ENCODE measurements at regions not wholly inside any gene's neighbourhood (a gene's known extent, or its start where the extent isn't known, plus 50 kb on each side); places are given as distances from the start of the nearest gene placed in this dataset.
"Not testable (repeated sequence)": the region's sequence is repeated elsewhere in the genome, so short reads cannot be mapped to it uniquely, and the experiment has no call there.

DNA sequence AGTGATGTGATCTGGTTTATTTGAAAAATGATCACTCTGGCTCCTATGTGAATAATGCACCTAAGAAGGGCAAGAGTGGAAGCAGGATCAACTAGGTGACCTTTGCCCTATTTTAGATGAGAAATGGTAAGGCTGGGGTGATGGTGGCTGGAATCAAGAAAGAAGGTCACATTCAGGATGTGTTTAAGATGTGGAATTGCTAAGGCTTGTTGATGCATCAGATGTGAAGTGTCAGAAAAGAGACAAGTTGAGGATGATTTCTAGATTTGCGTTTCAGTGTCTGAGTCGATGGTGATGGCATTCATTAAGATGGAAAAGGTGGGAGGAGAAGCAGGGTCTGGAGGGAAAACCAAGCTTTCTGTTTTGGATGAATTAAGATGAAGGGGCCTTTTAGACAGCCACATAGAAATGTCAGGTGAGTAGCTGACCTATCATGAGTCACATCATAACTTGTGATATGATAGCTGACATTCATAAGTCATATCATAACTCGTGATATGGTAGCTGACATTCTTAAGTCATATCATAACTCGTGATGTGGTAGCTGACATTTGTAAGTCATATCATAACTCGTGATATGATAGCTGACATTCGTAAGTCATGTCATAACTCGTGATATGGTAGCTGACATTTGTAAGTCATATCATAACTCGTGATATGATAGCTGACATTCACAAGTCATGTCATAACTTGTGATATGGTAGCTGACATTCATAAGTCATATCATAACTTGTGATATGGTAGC is 101.2 kb upstream of the SEC11C start:
- no peak for DNase-seq

GRCh38 chr18:59039040-59039320 is 100.7 kb upstream of the SEC11C start:
- not testable (repeated sequence) for DNase-seq

DNA sequence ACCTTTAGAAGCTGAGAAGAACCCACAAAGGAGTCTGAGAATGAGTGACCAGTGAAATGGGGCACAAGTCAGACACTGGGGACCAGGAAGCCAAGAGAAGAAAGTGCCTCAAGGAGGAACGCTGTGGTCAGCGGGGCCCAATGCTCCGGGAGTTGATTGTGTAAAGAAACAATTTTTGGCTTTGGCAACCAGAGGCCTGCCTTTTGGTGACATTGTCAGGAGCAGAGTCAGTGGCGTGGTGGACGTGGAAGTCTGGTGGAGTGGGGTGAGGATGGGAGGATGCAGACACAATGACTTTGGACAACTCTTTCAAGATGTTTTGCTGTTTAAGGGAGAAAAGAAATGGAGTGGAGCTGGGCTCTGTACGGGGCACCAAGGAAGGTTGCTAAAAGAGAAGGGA is 100.2 kb upstream of the SEC11C start:
- no peak for DNase-seq

DNA sequence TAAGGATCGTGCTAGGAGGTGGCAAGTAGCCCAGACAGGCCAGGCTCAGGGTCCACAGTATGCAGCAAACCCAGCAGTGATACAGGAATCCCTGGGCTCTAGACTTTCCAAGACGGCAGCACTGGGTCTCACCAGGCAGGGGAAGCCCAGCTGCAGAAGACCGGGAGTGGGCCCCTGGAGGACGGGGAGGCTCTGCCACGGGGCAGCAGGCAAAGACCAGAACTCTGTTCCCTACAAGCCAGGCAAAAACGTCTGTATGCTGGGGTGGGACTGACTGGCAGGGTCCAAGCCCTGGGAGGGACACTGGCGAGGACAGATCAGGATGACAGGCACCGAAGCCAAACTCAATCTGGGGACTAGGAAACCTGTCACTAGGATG is 98.9 kb upstream of the SEC11C start:
- DNase-seq, result no peak

GRCh38 chr18:59041296-59041695 is 98.4 kb upstream of the SEC11C start:
- DNase-seq, result no peak

- no peak for DNase-seq
Measured at GRCh38 chr18:59041819-59042815, 97.6 kb upstream of the SEC11C start.

- no peak for DNase-seq
Measured at GRCh38 chr18:59044855-59045254, 94.8 kb upstream of the SEC11C start.

DNA sequence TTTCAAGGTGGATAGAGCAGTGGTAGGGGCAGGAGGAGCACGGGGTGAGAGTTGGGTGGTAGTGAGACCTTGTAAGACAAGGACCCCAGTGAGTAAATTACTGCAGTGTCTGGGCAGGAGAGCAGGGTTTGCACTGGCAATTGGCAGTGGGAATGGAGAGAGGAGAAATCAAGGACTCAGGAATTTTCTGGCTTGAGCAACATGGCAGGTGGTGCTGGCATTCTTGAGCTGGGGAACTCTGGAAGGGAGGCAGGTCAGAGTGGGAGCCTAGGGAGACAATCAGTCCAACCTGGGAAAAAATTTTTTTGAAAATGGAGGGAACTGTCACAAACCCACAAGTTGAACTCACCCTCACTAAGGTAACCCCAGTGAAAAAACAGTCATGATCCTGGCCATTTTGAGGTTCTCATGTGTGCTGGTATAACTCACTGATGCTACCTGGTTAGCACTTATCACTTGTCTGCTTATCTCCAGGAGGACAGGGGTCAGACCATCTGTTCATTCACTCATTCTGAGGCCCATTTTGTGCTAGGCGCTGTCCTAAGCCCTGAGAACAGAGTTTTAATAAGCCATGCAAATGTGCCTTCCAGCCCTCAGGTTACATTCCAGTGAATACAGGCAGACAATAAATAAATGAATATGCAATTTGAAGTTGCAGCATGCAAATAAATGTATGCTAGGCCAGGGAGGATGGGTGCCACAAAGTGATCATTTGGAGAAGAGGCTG is 92.2 kb upstream of the SEC11C start:
- no peak for DNase-seq

GRCh38 chr18:59048048-59048363 is 91.7 kb upstream of the SEC11C start:
- no peak for DNase-seq

DNA sequence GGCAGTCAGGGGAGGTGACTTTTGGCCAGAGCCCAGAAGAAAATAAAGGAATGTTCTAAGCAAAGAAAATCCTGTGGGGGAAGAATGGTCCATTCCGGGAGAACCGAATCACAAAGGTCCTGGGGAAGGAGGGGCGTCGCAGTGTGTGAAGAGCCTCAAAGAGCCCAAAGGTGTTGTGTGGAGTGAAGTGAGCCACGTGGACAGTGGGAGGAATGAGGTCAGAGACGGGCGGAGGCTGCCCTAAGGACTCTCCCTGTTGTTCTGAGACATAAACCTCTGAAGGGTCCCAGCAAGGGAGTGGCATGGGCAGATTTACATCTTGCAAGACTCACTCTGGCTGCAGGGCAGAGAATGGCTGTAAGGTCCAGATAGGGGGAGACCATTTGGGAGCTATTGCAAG is 91.3 kb upstream of the SEC11C start:
- no peak for DNase-seq

- no peak for DNase-seq
Measured at GRCh38 chr18:59049721-59050660, 89.7 kb upstream of the SEC11C start.

GRCh38 chr18:59050661-59051057 is 89.0 kb upstream of the SEC11C start:
- no peak for DNase-seq

GRCh38 chr18:59051470-59052165 is 88.1 kb upstream of the SEC11C start:
- no peak for DNase-seq

GRCh38 chr18:59052965-59053820 is 86.5 kb upstream of the SEC11C start:
- DNase-seq, result no peak

DNA sequence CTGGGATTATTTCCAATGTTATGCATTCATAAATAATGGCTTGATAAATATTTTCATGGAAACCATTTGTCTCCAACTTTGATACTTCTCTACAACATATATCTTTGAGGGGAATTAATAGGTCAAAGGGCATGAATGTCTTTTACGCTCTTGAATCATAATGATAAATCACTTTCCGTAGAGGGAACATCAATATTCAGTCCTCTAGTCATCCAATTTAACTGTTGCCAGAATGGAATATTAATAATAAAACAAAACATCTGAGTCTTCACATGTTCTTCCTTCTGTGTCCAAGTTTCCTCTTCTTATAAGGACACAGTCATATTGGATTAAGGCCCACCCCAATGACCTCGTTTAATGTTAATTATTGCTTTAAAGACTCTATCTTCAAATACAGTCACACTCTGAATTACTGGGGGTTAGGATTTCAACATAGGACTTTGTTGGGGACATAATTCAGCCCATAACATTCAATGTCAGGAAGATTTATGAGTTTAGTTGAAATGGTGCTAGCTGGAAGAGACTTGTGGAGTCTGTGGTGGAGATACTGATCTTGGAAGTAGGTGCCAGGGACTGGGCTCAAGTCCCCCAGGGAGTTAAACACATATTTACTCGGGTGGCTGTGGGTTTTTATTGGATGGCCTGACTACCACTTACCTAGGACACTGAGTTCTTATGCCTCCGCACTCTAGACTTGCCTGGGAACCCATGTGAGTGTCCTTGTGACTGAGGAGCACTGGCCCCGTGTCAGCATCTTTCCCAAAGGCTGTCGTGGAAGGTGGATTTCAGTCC is 85.0 kb upstream of the SEC11C start:
- DNase-seq, result no peak

GRCh38 chr18:59055345-59056032 is 84.2 kb upstream of the SEC11C start:
- no peak for DNase-seq

DNA sequence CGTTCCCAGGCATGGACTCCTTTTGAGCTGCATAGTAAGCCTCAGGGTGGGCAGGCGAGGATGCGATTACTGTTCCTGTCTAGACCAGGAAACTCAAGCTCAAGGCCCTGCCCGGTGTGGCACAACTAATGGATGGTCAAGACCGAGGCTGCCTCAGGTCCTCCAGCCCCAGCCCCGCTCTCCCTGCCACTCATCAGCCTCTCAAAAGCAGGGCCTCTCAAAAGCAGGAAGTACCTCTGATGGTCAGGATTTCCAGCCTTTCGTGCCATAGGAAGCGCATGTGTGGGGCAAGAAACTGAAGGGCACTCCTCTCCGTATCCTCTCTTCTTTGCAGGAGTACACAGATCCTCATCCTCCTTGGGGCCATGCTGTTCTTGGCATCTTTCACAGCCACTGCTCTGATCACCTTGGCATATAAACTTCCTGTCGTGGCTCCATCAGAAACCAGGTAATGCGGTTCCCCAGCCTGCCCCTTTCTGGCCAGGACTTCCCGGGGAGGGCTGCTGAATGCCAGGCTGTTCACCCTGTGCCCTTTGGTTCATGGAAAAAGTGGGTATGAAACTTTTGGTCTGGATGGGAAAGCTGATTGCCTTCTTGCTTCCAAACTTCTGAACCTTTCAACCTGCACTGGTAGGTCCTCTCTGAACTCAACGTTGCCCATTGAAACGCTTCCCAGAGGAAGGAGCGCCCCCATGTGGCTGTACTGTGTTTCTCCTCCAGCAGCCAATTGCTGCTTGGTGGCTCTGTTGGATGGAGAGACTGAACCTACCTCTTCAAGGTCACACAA is 82.8 kb upstream of the SEC11C start:
- DNase-seq, result no peak

DNA sequence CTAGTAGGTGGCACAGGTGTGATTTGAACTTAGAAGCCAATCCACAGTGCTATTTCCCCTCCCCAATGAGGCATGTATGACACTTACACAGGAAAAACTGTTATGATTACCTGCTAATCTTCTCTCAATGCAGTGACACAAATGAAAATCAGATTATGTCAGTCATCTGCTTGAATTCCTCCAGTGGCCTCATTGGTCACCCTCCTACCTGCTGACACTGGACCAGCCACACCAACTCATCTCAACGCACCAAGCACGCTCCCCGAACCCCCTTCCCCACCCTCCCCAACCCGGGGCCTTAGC is 82.2 kb upstream of the SEC11C start:
- no peak for DNase-seq

GRCh38 chr18:59057969-59058368 is 81.7 kb upstream of the SEC11C start:
- DNase-seq, result no peak
